Gastrocnemius medialis (tissue), 4 donors: ENCODE measurements at regions not wholly inside any gene's neighbourhood (a gene's known extent, or its start where the extent isn't known, plus 50 kb on each side); places are given as distances from the start of the nearest gene placed in this dataset.

Experiments used
- POLR2A ChIP-seq, 2 donors: fragments of 450-650 bp; IDR thresholded peaks; one replicate each; pipeline ENCODE4 v1.6.1; 2017; ENCODE audit warnings: antibody characterized with exemption in 2 of 2, mild to moderate bottlenecking in 2 of 2, moderate library complexity in 2 of 2
- TF ChIP-seq, protein P1 (sequence below), 5 experiments: fragments of 450-650 bp in 3 of 5; fragments of 200-600 bp in 2 of 5; sonication (generic) in 2 of 5; IDR thresholded peaks in 4 of 5; conservative IDR thresholded peaks in 1 of 5; 1 replicate in 4 of 5; 2 replicates in 1 of 5; pipeline ENCODE4 v1.5.1; 2016 to 2019; ENCODE audit warnings: antibody characterized with exemption in 5 of 5, mild to moderate bottlenecking in 3 of 5, moderate library complexity in 3 of 5

DNA sequence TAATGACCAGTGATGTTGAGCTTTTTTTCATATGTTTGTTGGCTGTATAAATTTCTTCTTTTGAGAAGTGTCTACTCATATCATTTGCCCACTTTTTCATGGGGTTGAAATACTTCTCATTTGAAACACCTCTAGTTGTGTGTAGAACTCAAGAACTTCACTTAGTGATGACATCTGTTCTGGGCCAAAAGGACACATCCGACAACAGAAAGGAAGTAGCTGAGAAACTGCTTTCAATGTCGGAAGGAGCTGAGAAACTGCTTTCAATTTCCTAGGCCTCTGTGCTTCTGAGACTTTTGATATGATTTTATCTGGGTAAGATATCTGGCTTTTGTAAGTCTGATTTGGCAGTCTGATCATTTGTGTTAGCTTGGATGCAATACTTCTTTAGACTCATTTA lies 635.3 kb downstream of the TMTC2 start:
- TF ChIP-seq, protein P1, sequence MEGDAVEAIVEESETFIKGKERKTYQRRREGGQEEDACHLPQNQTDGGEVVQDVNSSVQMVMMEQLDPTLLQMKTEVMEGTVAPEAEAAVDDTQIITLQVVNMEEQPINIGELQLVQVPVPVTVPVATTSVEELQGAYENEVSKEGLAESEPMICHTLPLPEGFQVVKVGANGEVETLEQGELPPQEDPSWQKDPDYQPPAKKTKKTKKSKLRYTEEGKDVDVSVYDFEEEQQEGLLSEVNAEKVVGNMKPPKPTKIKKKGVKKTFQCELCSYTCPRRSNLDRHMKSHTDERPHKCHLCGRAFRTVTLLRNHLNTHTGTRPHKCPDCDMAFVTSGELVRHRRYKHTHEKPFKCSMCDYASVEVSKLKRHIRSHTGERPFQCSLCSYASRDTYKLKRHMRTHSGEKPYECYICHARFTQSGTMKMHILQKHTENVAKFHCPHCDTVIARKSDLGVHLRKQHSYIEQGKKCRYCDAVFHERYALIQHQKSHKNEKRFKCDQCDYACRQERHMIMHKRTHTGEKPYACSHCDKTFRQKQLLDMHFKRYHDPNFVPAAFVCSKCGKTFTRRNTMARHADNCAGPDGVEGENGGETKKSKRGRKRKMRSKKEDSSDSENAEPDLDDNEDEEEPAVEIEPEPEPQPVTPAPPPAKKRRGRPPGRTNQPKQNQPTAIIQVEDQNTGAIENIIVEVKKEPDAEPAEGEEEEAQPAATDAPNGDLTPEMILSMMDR (IDR thresholded peaks at IDR 0.05 in 4 of 5, conservative IDR thresholded peaks at IDR 0.05 in 1 of 5): no peak
- no peak for TF ChIP-seq POLR2A (IDR thresholded peaks at IDR 0.05)
